ENCODE measurements at regions not wholly inside any gene's neighbourhood (a gene's known extent, or its start where the extent isn't known, plus 50 kb on each side); places are given as distances from the start of the nearest gene placed in this dataset.

DNA sequence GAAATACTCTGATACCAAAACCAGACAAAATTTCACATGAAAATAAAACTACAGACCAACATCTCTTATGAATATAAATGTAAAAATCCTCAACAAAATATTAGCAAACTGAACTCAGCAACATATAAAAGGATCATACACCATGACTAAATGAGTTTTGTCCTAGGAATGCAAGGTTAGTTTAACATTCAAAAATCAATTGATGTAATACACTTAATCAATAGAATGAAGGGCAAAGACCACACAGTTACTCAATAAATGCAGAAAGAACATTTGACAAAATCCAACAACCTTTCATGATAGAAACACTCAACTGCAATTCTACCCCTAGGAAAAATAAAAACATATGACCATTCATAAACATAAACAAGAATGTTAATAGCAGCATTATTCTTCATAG, 50.2 kb upstream of the DCTD start:
- no peaks in the 10 kb centered on the region for H3K9me1 ChIP-seq (replicated peaks; ENCODE audit: control insufficient read depth, extremely low read depth, insufficient read depth, low read length)
- no peaks in the 10 kb centered on the region for H4K20me1 ChIP-seq (replicated peaks; ENCODE audit: control insufficient read depth, extremely low read depth, insufficient read depth, low read length)
- H2AFZ ChIP-seq (ENCODE audit: low read depth, low read length) = no peak overlapping the region
- no peaks in the 10 kb centered on the region for H3K79me2 ChIP-seq (ENCODE audit: control insufficient read depth, insufficient read depth, low read length)
- no peak overlapping the region for H3K27ac ChIP-seq (ENCODE audit: insufficient read depth, low read depth, low read length)
- no peaks in the 10 kb centered on the region for H3K9me3 ChIP-seq (replicated peaks; ENCODE audit: control insufficient read depth, insufficient read depth, low read length)
- H3K27me3 ChIP-seq (ENCODE audit: control insufficient read depth in 2 of 2, insufficient read depth in 2 of 2, low read length in 2 of 2) = peaks cover 0 to 2% of the 10 kb centered on the region in 2 experiments
- DNase-seq (ENCODE audit: low read depth, low spot score) (no peak), FAIRE-seq (no peak)
- no peak overlapping the region for H3K4me3 ChIP-seq (replicated peaks in 1 of 3; ENCODE audit: insufficient read depth in 1 of 3, low read depth in 1 of 3, low read length in 3 of 3)
- no peaks in the 10 kb centered on the region for H3K36me3 ChIP-seq (ENCODE audit: control insufficient read depth in 2 of 2, extremely low read depth in 1 of 2, insufficient read depth in 2 of 2, low read length in 2 of 2)
- CTCF ChIA-PET = interaction anchor here (0.8 kb wide), 1 partner anchor 64 kb away, joined by 3 read pairs; no protein-coding TSS in a partner anchor
- no peak overlapping the region for H3K9ac ChIP-seq (replicated peaks; ENCODE audit: extremely low read depth, insufficient read depth, low read length)
- POLR2A ChIA-PET = no interaction called here
- dilution Hi-C loops (cut with MboI; ENCODE audit: extremely low pct_ligation_motif_present, low sequenced_read_pairs) = no loop called here
- intact Hi-C loops (cut with micrococcal nuclease) = no loop called here
- no peak overlapping the region for H3K4me2 ChIP-seq (ENCODE audit: insufficient read depth, low read length)
- BruUV-seq (replicated peaks) = no TSS peak
- TF ChIP-seq, protein P1, sequence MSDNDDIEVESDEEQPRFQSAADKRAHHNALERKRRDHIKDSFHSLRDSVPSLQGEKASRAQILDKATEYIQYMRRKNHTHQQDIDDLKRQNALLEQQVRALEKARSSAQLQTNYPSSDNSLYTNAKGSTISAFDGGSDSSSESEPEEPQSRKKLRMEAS (IDR thresholded peaks at IDR 0.05; ENCODE audit: insufficient read depth, insufficient read length) = no peak
- no peak for TF ChIP-seq EZH2 (IDR thresholded peaks at IDR 0.05; ENCODE audit: borderline replicate concordance, low read depth, low read length, severe bottlenecking)
- TF ChIP-seq, protein P2, sequence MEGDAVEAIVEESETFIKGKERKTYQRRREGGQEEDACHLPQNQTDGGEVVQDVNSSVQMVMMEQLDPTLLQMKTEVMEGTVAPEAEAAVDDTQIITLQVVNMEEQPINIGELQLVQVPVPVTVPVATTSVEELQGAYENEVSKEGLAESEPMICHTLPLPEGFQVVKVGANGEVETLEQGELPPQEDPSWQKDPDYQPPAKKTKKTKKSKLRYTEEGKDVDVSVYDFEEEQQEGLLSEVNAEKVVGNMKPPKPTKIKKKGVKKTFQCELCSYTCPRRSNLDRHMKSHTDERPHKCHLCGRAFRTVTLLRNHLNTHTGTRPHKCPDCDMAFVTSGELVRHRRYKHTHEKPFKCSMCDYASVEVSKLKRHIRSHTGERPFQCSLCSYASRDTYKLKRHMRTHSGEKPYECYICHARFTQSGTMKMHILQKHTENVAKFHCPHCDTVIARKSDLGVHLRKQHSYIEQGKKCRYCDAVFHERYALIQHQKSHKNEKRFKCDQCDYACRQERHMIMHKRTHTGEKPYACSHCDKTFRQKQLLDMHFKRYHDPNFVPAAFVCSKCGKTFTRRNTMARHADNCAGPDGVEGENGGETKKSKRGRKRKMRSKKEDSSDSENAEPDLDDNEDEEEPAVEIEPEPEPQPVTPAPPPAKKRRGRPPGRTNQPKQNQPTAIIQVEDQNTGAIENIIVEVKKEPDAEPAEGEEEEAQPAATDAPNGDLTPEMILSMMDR (IDR thresholded peaks at IDR 0.05; ENCODE audit: extremely low read depth in 1 of 2, insufficient read depth in 1 of 2, low read depth in 1 of 2, low read length in 2 of 2) = no peak
- no peak for TF ChIP-seq JUN (IDR thresholded peaks at IDR 0.05; ENCODE audit: borderline replicate concordance, insufficient read depth, insufficient read length, low read depth)
- TF ChIP-seq GATA2 (IDR thresholded peaks at IDR 0.05; ENCODE audit: insufficient read depth, insufficient read length, low read depth, low read length) = no peak
- TF ChIP-seq POLR2A (IDR thresholded peaks at IDR 0.05; ENCODE audit: low read depth, low read length) = no peak
- no peak for TF ChIP-seq MYC (IDR thresholded peaks at IDR 0.05; ENCODE audit: low read depth, low read length)
- no peak for TF ChIP-seq POLR2AphosphoS5 (IDR thresholded peaks at IDR 0.05; ENCODE audit: insufficient read depth, low read depth, low read length)
- no peak for TF ChIP-seq FOS (IDR thresholded peaks at IDR 0.05; ENCODE audit: borderline replicate concordance, insufficient read depth, low read length)
- H3K4me1 ChIP-seq (ENCODE audit: control insufficient read depth, extremely low read depth, insufficient read depth, low read length) = no peaks in the 10 kb centered on the region
